Amygdala (tissue), 56 donors: ENCODE measurements at regions not wholly inside any gene's neighbourhood (a gene's known extent, or its start where the extent isn't known, plus 50 kb on each side); places are given as distances from the start of the nearest gene placed in this dataset.

Experiments
- DNase-seq, 56 donors: peaks; one replicate each; lab custom pipeline; 2025; lab: John Stamatoyannopoulos, UW

- DNase-seq: no peak
Observed at GRCh38 chr14:79971330-79971729, 240.0 kb downstream of the DIO2 start.

DNA sequence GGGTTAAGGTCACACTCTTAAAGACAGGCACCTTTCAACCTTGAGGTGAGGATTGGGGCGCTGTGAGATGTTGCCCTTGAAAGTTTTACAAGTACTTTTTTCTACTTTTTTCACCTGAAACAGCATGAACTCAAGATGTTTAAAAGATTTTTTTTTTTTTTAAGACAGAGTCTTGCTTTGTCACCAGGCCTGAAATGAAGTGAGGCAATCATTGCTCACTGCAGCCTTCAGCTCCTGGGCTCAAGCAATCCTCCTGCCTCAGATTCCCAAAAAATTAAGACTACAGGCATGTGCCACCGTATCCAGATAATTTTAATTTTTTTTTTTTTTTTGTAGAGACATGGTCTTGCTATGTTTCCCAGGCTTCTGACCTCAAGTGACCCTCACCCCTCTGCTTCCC is 243.9 kb downstream of the DIO2 start:
- no peak for DNase-seq

- DNase-seq: no peak
Observed at GRCh38 chr14:79967001-79967400, 244.3 kb downstream of the DIO2 start.

- DNase-seq: no peak
Observed at GRCh38 chr14:79965896-79966295, 245.4 kb downstream of the DIO2 start.

DNA sequence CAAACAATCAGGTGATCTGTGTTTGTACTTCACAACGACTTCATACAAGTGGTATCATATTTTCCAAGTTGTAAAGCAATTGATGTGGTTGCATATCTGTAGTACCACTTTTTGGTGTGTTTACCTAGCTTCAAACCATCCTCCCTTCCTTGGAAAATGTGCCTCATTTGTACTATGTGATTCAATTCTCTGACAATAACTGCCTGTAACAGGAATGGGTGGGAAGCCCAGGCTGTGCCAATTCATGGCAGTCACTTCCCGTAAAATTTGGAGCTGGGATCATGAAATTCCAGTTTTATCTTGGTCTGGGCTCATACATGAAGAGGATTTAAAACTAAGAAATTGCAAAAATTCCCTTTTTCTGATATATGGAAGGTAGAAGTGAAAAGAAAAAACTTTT is 250.1 kb downstream of the DIO2 start:
- DNase-seq: no peak

DNA sequence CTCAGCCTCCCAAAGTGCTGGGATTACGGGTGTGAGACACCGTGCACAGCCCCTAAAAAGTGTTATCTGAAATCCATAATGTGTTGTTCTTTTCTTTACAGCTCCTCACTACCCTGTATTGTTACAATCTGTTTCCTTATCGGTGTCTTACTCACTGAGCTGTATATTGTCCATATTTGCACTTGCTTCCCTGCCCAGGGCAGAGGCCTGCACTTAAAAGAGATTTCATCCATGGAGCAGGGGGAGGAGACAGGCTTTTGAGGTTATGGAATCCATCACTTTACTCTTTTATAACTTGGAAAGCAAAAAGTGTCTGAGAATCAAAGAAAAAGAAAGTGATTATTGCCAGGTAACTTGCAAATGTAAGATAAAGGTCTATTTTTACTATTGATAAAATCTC is 251.0 kb downstream of the DIO2 start:
- DNase-seq: no peak

- DNase-seq: no peak
Observed at GRCh38 chr14:79951572-79951971, 259.7 kb downstream of the DIO2 start.

DNA sequence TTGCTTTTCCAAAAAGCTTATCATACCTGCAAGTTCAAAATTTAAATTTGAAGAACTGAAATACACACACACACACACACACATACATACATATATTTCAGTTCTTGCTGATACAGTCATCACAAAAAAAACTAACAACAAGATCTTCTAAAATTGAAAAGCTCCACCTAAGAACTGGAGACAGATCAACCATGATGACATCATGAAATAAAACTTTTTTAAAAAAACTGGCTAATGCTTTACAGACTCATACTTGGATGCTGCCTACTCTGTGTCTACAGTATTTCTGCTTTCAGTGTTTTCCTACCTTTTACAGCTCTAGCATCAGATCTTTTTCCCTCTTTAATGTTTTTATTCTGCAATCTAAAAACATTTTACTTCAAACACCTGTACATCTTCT is 261.4 kb downstream of the DIO2 start:
- DNase-seq: no peak

GRCh38 chr14:79947440-79948054 is 263.8 kb downstream of the DIO2 start:
- DNase-seq: no peak

DNA sequence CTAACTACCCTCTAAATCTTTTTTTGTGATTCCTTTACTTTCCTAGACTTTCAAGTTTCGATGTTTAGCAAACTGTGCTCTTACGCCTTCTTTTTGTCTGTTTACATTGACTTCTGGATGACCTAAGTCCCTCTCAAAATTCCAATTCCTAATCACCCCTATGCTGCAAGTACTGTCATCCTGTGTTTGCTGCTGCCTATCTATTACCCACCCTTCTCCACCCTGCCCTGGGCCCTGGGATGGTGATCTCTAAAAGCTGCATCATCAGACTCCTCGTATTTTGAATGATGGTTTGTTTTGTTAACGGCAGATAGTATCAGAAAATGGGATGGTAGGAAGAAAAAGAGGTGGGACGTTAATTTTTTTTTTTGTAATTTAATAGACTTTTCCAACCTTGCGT is 272.1 kb downstream of the DIO2 start:
- no peak for DNase-seq

GRCh38 chr14:79938185-79938584 is 273.1 kb downstream of the DIO2 start:
- DNase-seq: no peak

- DNase-seq: no peak
Observed at GRCh38 chr14:79937433-79937832, 273.9 kb downstream of the DIO2 start.

DNA sequence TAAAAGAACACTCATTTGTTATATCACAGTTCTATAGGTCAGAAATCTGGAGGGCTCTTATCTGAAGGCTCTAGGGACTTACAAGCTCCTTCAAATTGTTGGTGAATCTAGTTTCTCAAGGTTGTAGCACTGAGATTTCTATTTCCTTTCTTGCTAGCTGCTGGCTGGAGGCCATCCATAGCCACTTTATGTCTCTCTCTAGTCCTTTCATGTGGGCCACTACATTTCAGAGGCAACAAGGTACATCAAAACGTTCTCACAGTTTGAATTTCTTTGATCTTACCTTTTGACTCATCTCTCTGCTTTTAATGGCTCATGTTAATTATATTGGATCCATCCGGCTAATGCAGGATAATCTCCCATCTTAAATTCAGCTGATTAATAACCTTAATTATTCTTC is 286.8 kb downstream of the DIO2 start:
- no peak for DNase-seq

DNA sequence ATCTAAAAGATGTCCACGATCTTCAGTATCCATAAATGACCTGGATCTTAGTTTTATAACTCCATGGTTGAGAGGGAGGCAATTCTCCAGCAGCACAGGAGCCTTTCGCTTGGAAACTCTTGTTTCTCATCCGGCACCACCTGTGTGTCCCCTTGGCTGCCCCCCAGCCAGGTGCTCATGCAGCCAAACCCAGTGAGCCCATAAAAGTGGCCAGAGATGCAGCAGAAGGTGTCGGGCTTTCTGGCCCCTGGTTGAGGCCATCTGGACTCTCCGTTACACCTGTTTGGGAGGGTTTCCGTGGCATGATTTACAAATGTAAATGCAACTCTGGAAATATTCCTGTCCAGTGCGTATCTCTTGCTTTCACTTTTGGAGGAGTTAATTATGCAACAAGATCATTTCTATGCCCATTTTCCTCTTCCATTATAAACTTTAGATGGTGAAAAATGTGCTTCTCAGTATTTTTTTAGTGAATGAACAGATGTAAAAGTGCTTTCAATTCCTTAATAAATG is 291.1 kb downstream of the DIO2 start:
- no peak for DNase-seq
